Neuronal stem cell (in vitro differentiated cells): ENCODE measurements at regions not wholly inside any gene's neighbourhood (a gene's known extent, or its start where the extent isn't known, plus 50 kb on each side); places are given as distances from the start of the nearest gene placed in this dataset.
A peak's percentile ranks its signal among the peaks of the same experiment; 100 is the strongest.

Source experiments
- DNase-seq: peaks from one replicate; pipeline ENCODE4 v3.0.0-alpha.2; 2013; ENCODE audit warnings: low spot score
- H2AFZ ChIP-seq: one replicate; pipeline ENCODE4 v1.6.1; 2013; ENCODE audit warnings: mild to moderate bottlenecking, low read length, inconsistent platforms
- H2AK5ac ChIP-seq: 2 replicates; pipeline ENCODE4 v1.6.1; 2013; ENCODE audit warnings: low read depth, mild to moderate bottlenecking, inconsistent platforms, low read length, moderate library complexity, mixed read lengths
- H2BK120ac ChIP-seq: 2 replicates; pipeline ENCODE4 v1.6.1; 2013; ENCODE audit warnings: low read depth, mild to moderate bottlenecking, inconsistent platforms, low read length, moderate library complexity, mixed read lengths
- H2BK12ac ChIP-seq: one replicate; pipeline ENCODE4 v1.6.1; 2013; ENCODE audit warnings: low read length, inconsistent platforms
- H2BK15ac ChIP-seq: 2 replicates; pipeline ENCODE4 v1.6.1; 2013; ENCODE audit warnings: mild to moderate bottlenecking, low read length, inconsistent platforms, mixed read lengths
- H2BK5ac ChIP-seq: one replicate; pipeline ENCODE4 v1.6.1; 2013; ENCODE audit warnings: inconsistent platforms, mild to moderate bottlenecking, low read length, moderate library complexity
- H3K14ac ChIP-seq: one replicate; pipeline ENCODE4 v1.6.1; 2013; ENCODE audit warnings: low read length, inconsistent platforms
- H3K18ac ChIP-seq: 2 replicates; pipeline ENCODE4 v1.6.1; 2013; ENCODE audit warnings: low read length, inconsistent platforms
- H3K23ac ChIP-seq: 2 replicates; pipeline ENCODE4 v1.6.1; 2013; ENCODE audit warnings: low read depth, mild to moderate bottlenecking, mixed read lengths, low read length, inconsistent platforms; ENCODE audit not compliant: poor library complexity
- H3K27ac ChIP-seq: replicated peaks from 3 replicates; pipeline ENCODE4 v1.5.1; 2013; ENCODE audit warnings: low read length, inconsistent platforms
- H3K27me3 ChIP-seq, 3 experiments: 2 replicates each; pipeline ENCODE4 v1.6.1; 2013; ENCODE audit warnings: low read length in 3 of 3, mild to moderate bottlenecking in 2 of 3, inconsistent platforms in 1 of 3, low read depth in 1 of 3, mixed read lengths in 1 of 3, moderate library complexity in 1 of 3; ENCODE audit not compliant: control insufficient read depth in 3 of 3, insufficient read depth in 3 of 3
- H3K36me3 ChIP-seq, 2 donors: replicated peaks in 1 of 2; 2 replicates each; pipeline ENCODE4 v1.6.1; 2013; ENCODE audit warnings: low read length in 2 of 2; ENCODE audit not compliant: control insufficient read depth in 2 of 2, insufficient read depth in 2 of 2
- H3K4ac ChIP-seq: 2 replicates; pipeline ENCODE4 v1.6.1; 2013; ENCODE audit warnings: inconsistent platforms, mild to moderate bottlenecking, low read length, moderate library complexity
- H3K4me1 ChIP-seq, 2 donors: 1 replicate in 1 of 2; 2 replicates in 1 of 2; pipeline ENCODE4 v1.6.1; 2013; ENCODE audit warnings: low read length in 2 of 2, low read depth in 1 of 2; ENCODE audit not compliant: control insufficient read depth in 2 of 2, insufficient read depth in 1 of 2
- H3K4me2 ChIP-seq: one replicate; pipeline ENCODE4 v1.6.1; 2013; ENCODE audit warnings: mild to moderate bottlenecking, low read length, inconsistent platforms; ENCODE audit not compliant: insufficient read depth, poor library complexity, severe bottlenecking
- H3K4me3 ChIP-seq, 2 donors: 2 replicates each; pipeline ENCODE4 v1.5.1; 2013; ENCODE audit warnings: low read length in 2 of 2, mild to moderate bottlenecking in 2 of 2, inconsistent platforms in 1 of 2, moderate library complexity in 1 of 2
- H3K79me1 ChIP-seq: one replicate; pipeline ENCODE4 v1.6.1; 2013; ENCODE audit warnings: low read depth, mild to moderate bottlenecking, inconsistent platforms, low read length, moderate library complexity
- H3K9ac ChIP-seq: one replicate; pipeline ENCODE4 v1.6.1; 2013; ENCODE audit warnings: mild to moderate bottlenecking, low read depth, low read length, inconsistent platforms; ENCODE audit not compliant: poor library complexity
- H3K9me3 ChIP-seq, 2 donors: replicated peaks in 1 of 2; 2 replicates each; pipeline versions ENCODE3 to v1.6.1; 2013; ENCODE audit warnings: low read length in 2 of 2, mild to moderate bottlenecking in 2 of 2, inconsistent platforms in 1 of 2, low read depth in 1 of 2, mixed read lengths in 1 of 2, moderate library complexity in 1 of 2; ENCODE audit not compliant: control insufficient read depth in 2 of 2, insufficient read depth in 1 of 2
- H4K8ac ChIP-seq: one replicate; pipeline ENCODE4 v1.6.1; 2013; ENCODE audit warnings: low read depth, mild to moderate bottlenecking, inconsistent platforms, low read length, moderate library complexity
- H4K91ac ChIP-seq: one replicate; pipeline ENCODE4 v1.6.1; 2013; ENCODE audit warnings: low read length, low read depth, mild to moderate bottlenecking, inconsistent platforms; ENCODE audit not compliant: poor library complexity
- WGBS, 2 donors: extraction: QIAGEN DNeasy Blood & Tissue Kit; methylation state at CpG; one replicate each; pipeline ENCODE4 v1.1.7; 2013; ENCODE audit warnings: missing lambda C conversion rate in 2 of 2, mixed read lengths in 1 of 2; ENCODE audit not compliant: insufficient read length in 2 of 2, insufficient replicate concordance in 1 of 2; ENCODE audit errors: extremely low coverage in 2 of 2; 5-methylcytosine and 5-hydroxymethylcytosine counted together

- no CpG with 5 or more reads among the region's 6 CpGs for WGBS, 2 donors
- no peaks in the 10 kb centered on the region for H3K9me3 ChIP-seq
- no peak overlapping the region for H3K4me3 ChIP-seq
These were observed 282.2 kb downstream of the EMP1 start for GRCh38 chr12:13478650-13479181.

GRCh38 chr12:13474381-13474780 lies 277.9 kb downstream of the EMP1 start:
- no peak overlapping the region for H2BK12ac ChIP-seq
- H3K4ac ChIP-seq, result no peak overlapping the region

More at GRCh38 chr12:13478650-13479181, 282.2 kb downstream of the EMP1 start:
- H4K91ac ChIP-seq, result no peak overlapping the region
- H3K4me2 ChIP-seq, result no peak overlapping the region
- H3K27me3 ChIP-seq, result peaks cover 0 to 13% (median 0%) of the 10 kb centered on the region in 3 experiments
- no peak overlapping the region for H3K27ac ChIP-seq
- no peak overlapping the region for H3K9ac ChIP-seq
- no peak overlapping the region for H3K4ac ChIP-seq
- no peaks in the 10 kb centered on the region for H3K36me3 ChIP-seq
- H2BK15ac ChIP-seq, result no peak overlapping the region
- no peak overlapping the region for H2BK5ac ChIP-seq
- no peak for DNase-seq
- no peak overlapping the region for H3K23ac ChIP-seq
- H3K14ac ChIP-seq, result no peak overlapping the region
- H2AK5ac ChIP-seq, result no peak overlapping the region
- H2BK120ac ChIP-seq, result no peak overlapping the region
- no peak overlapping the region for H4K8ac ChIP-seq
- H3K18ac ChIP-seq, result no peak overlapping the region
- no peak overlapping the region for H2AFZ ChIP-seq
- no peaks in the 10 kb centered on the region for H3K79me1 ChIP-seq
- H3K4me1 ChIP-seq, result no peaks in the 10 kb centered on the region
- H2BK12ac ChIP-seq, result no peak overlapping the region

GRCh38 chr12:13472690-13473089 lies 276.2 kb downstream of the EMP1 start:
- H3K4me1 ChIP-seq, result peaks cover 0 to 2% of the 10 kb centered on the region in 2 donors
- H2AFZ ChIP-seq, result no peak overlapping the region
- H3K14ac ChIP-seq, result no peak overlapping the region
- H2AK5ac ChIP-seq, result no peak overlapping the region
- no peak overlapping the region for H2BK120ac ChIP-seq
- no peak overlapping the region for H3K18ac ChIP-seq
- no peaks in the 10 kb centered on the region for H3K79me1 ChIP-seq
- H3K4me3 ChIP-seq, result no peak overlapping the region
- no peak overlapping the region for H3K4me2 ChIP-seq
- peaks cover 0 to 9% (median 0%) of the 10 kb centered on the region in 3 experiments for H3K27me3 ChIP-seq
- no peak overlapping the region for H2BK12ac ChIP-seq
- no peak overlapping the region for H3K27ac ChIP-seq
- no peaks in the 10 kb centered on the region for H3K36me3 ChIP-seq
- no peak overlapping the region for H3K23ac ChIP-seq
- H4K8ac ChIP-seq, result no peak overlapping the region
- DNase-seq, result no peak
- no peaks in the 10 kb centered on the region for H3K9me3 ChIP-seq
- H3K4ac ChIP-seq, result no peak overlapping the region
- no peak overlapping the region for H2BK15ac ChIP-seq
- H3K9ac ChIP-seq, result no peak overlapping the region
- no CpG with 5 or more reads among the region's 5 CpGs for WGBS, 2 donors
- H2BK5ac ChIP-seq, result no peak overlapping the region
- H4K91ac ChIP-seq, result no peak overlapping the region

More at GRCh38 chr12:13474381-13474780, 277.9 kb downstream of the EMP1 start:
- Histone ChIP-seq H3K79me1 (no peaks in the 10 kb centered on the region), H3K9me3 (no peaks in the 10 kb centered on the region), H2AK5ac (no peak overlapping the region), H3K4me1 (peaks cover 0 to 2% of the 10 kb centered on the region in 2 donors), H3K14ac (no peak overlapping the region), H3K9ac (no peak overlapping the region), H3K18ac (no peak overlapping the region), H4K91ac (no peak overlapping the region), H2BK120ac (no peak overlapping the region), H3K27ac (no peak overlapping the region), H4K8ac (no peak overlapping the region), H2BK15ac (no peak overlapping the region), H3K4me2 (no peak overlapping the region), H2AFZ (no peak overlapping the region), H3K36me3 (no peaks in the 10 kb centered on the region), H3K27me3 (peaks cover 0 to 16% (median 0%) of the 10 kb centered on the region in 3 experiments), H3K4me3 (no peak overlapping the region), H2BK5ac (no peak overlapping the region), H3K23ac (no peak overlapping the region)
- WGBS, 2 donors, result no CpG with 5 or more reads among the region's 1 CpG
- DNase-seq, result no peak

- H3K4me1 ChIP-seq, result peaks cover 0 to 2% of the 10 kb centered on the region in 2 donors
- no peak overlapping the region for H3K9ac ChIP-seq
- H4K8ac ChIP-seq, result no peak overlapping the region
- H2AFZ ChIP-seq, result peak overlapping the region; percentile 62
- H2AK5ac ChIP-seq, result no peak overlapping the region
- no peak overlapping the region for H3K23ac ChIP-seq
- peaks cover 0 to 9% (median 0%) of the 10 kb centered on the region in 3 experiments for H3K27me3 ChIP-seq
- H3K4me3 ChIP-seq, result no peak overlapping the region
- no peak overlapping the region for H2BK15ac ChIP-seq
- WGBS, 2 donors, result no CpG with 5 or more reads among the region's 6 CpGs
- no peak for DNase-seq
- no peak overlapping the region for H2BK5ac ChIP-seq
- no peaks in the 10 kb centered on the region for H3K79me1 ChIP-seq
- no peaks in the 10 kb centered on the region for H3K36me3 ChIP-seq
- H3K18ac ChIP-seq, result no peak overlapping the region
- H3K9me3 ChIP-seq, result no peaks in the 10 kb centered on the region
- no peak overlapping the region for H3K14ac ChIP-seq
- no peak overlapping the region for H3K4me2 ChIP-seq
- no peak overlapping the region for H2BK12ac ChIP-seq
- H3K4ac ChIP-seq, result no peak overlapping the region
- H2BK120ac ChIP-seq, result no peak overlapping the region
- H4K91ac ChIP-seq, result no peak overlapping the region
- no peak overlapping the region for H3K27ac ChIP-seq
These were observed 274.9 kb downstream of the EMP1 start for GRCh38 chr12:13471471-13471870.
